Esophagus muscularis mucosa (tissue), 4 donors: ENCODE measurements at regions not wholly inside any gene's neighbourhood (a gene's known extent, or its start where the extent isn't known, plus 50 kb on each side); places are given as distances from the start of the nearest gene placed in this dataset.

Experiments
- EP300 ChIP-seq: sonication (generic); formaldehyde crosslinking; IDR thresholded peaks from one replicate; pipeline ENCODE4 v1.6.1; 2017; ENCODE audit warnings: antibody characterized with exemption
- POLR2A ChIP-seq: fragments of 450-650 bp; IDR thresholded peaks from one replicate; pipeline ENCODE4 v1.6.1; 2017; ENCODE audit warnings: antibody characterized with exemption, moderate library complexity, mild to moderate bottlenecking, low read depth
- TF ChIP-seq, protein P1 (sequence below), 3 experiments: fragments of 200-600 bp in 2 of 3; fragments of 450-650 bp in 1 of 3; sonication (generic) in 2 of 3; IDR thresholded peaks; one replicate each; pipeline ENCODE4 v1.5.1; 2017 to 2019; ENCODE audit warnings: antibody characterized with exemption in 3 of 3, mild to moderate bottlenecking in 2 of 3, moderate library complexity in 1 of 3

DNA sequence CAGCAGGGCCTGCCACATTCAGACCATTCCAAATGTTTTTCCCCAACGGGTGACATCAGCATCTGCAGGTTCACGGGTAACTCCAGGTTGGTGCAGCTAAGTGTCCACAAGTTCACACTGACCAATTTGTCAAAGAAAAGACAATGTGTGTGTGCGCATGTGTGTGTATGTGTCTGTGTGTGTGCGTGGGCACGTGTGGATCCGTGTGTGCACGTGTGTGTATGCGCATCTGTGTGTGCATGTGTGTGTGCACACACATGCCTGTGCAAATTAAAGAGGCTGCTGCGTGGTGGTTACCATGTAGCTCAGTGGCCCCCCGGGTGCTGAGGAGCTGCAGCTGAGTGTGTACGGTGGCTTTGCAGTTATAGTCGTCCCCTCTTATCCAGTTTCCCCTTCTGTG is 187.4 kb downstream of the TMEM18 start:
- TF ChIP-seq, protein P1, sequence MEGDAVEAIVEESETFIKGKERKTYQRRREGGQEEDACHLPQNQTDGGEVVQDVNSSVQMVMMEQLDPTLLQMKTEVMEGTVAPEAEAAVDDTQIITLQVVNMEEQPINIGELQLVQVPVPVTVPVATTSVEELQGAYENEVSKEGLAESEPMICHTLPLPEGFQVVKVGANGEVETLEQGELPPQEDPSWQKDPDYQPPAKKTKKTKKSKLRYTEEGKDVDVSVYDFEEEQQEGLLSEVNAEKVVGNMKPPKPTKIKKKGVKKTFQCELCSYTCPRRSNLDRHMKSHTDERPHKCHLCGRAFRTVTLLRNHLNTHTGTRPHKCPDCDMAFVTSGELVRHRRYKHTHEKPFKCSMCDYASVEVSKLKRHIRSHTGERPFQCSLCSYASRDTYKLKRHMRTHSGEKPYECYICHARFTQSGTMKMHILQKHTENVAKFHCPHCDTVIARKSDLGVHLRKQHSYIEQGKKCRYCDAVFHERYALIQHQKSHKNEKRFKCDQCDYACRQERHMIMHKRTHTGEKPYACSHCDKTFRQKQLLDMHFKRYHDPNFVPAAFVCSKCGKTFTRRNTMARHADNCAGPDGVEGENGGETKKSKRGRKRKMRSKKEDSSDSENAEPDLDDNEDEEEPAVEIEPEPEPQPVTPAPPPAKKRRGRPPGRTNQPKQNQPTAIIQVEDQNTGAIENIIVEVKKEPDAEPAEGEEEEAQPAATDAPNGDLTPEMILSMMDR (IDR thresholded peaks at IDR 0.05): no peak
- TF ChIP-seq POLR2A (no peak), EP300 (no peak)
